H1 (cell line): ENCODE measurements at regions not wholly inside any gene's neighbourhood (a gene's known extent, or its start where the extent isn't known, plus 50 kb on each side); places are given as distances from the start of the nearest gene placed in this dataset.

Experiments used
- BRCA1 ChIP-seq: IDR thresholded peaks from 2 replicates; pipeline ENCODE4 v1.6.1; 2012; ENCODE audit warnings: low read depth, low read length, improper control_type of control experiment
- CREB1 ChIP-seq: IDR thresholded peaks from 2 replicates; pipeline ENCODE4 v1.6.1; 2012; ENCODE audit warnings: inconsistent platforms
- FOSL1 ChIP-seq: IDR thresholded peaks from 2 replicates; pipeline ENCODE4 v1.6.1; 2011; ENCODE audit warnings: mild to moderate bottlenecking, low read depth, low read length, moderate library complexity; ENCODE audit not compliant: insufficient read depth
- MAFK ChIP-seq: IDR thresholded peaks from 2 replicates; pipeline ENCODE4 v1.6.1; 2012; ENCODE audit warnings: low read depth, mild to moderate bottlenecking, improper control_type of control experiment, low read length
- PHF8 ChIP-seq: fragments of 200-600 bp; sonication (generic); conservative IDR thresholded peaks from 2 replicates; pipeline ENCODE4 v1.7.1; 2012; ENCODE audit warnings: low read depth, mild to moderate bottlenecking, inconsistent platforms, low read length, moderate library complexity
- POLR2AphosphoS5 ChIP-seq: IDR thresholded peaks from 2 replicates; pipeline ENCODE4 v1.6.1; 2011; ENCODE audit warnings: low read depth, low read length
- RBBP5 ChIP-seq: IDR thresholded peaks from 2 replicates; pipeline ENCODE4 v1.7.1; 2012; ENCODE audit warnings: low read depth, mild to moderate bottlenecking, inconsistent platforms, low read length, moderate library complexity, borderline replicate concordance
- SIN3A ChIP-seq, 2 experiments: IDR thresholded peaks in 1 of 2; conservative IDR thresholded peaks in 1 of 2; 2 replicates each; pipeline ENCODE4 v1.6.1; 2011 to 2012; ENCODE audit warnings: low read length in 2 of 2, improper control_type of control experiment in 1 of 2, low read depth in 1 of 2, mild to moderate bottlenecking in 1 of 2
- SP1 ChIP-seq: IDR thresholded peaks from 2 replicates; pipeline ENCODE4 v1.6.1; 2011; ENCODE audit warnings: low read depth, low read length
- TCF12 ChIP-seq: IDR thresholded peaks from 2 replicates; pipeline ENCODE4 v1.6.1; 2011; ENCODE audit warnings: low read depth, mild to moderate bottlenecking, low read length
- TF ChIP-seq, protein P1 (sequence below): fragments of 300-600 bp; sonication (generic); IDR thresholded peaks from 2 replicates; pipeline ENCODE4 v1.7.1; 2012; ENCODE audit warnings: low read length, moderate library complexity, mild to moderate bottlenecking, inconsistent platforms; ENCODE audit not compliant: insufficient replicate concordance
- TF ChIP-seq, protein P2 (sequence below): IDR thresholded peaks from 2 replicates; pipeline ENCODE4 v1.6.1; 2011; ENCODE audit warnings: low read length, improper control_type of control experiment

DNA sequence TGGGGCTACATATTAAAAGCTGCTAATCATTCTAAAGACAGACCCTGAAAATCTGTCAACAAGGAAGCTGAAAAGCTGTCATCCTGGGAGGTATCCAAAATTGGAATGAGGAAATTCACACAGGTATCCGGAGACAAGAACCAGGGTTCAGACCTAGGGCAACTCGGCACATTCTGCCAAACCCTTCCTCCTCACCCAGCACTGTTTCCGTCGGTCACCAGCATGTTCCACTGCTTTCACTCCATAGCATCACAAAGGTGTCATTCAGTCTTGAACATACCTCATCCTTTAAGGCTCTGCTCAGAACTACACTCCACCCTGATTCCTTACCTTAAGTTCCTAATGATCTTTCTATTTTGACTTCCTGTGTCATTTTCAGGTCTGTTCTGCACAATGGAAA, 153.1 kb upstream of the RASA1 start (continued):
- TF ChIP-seq, protein P1, sequence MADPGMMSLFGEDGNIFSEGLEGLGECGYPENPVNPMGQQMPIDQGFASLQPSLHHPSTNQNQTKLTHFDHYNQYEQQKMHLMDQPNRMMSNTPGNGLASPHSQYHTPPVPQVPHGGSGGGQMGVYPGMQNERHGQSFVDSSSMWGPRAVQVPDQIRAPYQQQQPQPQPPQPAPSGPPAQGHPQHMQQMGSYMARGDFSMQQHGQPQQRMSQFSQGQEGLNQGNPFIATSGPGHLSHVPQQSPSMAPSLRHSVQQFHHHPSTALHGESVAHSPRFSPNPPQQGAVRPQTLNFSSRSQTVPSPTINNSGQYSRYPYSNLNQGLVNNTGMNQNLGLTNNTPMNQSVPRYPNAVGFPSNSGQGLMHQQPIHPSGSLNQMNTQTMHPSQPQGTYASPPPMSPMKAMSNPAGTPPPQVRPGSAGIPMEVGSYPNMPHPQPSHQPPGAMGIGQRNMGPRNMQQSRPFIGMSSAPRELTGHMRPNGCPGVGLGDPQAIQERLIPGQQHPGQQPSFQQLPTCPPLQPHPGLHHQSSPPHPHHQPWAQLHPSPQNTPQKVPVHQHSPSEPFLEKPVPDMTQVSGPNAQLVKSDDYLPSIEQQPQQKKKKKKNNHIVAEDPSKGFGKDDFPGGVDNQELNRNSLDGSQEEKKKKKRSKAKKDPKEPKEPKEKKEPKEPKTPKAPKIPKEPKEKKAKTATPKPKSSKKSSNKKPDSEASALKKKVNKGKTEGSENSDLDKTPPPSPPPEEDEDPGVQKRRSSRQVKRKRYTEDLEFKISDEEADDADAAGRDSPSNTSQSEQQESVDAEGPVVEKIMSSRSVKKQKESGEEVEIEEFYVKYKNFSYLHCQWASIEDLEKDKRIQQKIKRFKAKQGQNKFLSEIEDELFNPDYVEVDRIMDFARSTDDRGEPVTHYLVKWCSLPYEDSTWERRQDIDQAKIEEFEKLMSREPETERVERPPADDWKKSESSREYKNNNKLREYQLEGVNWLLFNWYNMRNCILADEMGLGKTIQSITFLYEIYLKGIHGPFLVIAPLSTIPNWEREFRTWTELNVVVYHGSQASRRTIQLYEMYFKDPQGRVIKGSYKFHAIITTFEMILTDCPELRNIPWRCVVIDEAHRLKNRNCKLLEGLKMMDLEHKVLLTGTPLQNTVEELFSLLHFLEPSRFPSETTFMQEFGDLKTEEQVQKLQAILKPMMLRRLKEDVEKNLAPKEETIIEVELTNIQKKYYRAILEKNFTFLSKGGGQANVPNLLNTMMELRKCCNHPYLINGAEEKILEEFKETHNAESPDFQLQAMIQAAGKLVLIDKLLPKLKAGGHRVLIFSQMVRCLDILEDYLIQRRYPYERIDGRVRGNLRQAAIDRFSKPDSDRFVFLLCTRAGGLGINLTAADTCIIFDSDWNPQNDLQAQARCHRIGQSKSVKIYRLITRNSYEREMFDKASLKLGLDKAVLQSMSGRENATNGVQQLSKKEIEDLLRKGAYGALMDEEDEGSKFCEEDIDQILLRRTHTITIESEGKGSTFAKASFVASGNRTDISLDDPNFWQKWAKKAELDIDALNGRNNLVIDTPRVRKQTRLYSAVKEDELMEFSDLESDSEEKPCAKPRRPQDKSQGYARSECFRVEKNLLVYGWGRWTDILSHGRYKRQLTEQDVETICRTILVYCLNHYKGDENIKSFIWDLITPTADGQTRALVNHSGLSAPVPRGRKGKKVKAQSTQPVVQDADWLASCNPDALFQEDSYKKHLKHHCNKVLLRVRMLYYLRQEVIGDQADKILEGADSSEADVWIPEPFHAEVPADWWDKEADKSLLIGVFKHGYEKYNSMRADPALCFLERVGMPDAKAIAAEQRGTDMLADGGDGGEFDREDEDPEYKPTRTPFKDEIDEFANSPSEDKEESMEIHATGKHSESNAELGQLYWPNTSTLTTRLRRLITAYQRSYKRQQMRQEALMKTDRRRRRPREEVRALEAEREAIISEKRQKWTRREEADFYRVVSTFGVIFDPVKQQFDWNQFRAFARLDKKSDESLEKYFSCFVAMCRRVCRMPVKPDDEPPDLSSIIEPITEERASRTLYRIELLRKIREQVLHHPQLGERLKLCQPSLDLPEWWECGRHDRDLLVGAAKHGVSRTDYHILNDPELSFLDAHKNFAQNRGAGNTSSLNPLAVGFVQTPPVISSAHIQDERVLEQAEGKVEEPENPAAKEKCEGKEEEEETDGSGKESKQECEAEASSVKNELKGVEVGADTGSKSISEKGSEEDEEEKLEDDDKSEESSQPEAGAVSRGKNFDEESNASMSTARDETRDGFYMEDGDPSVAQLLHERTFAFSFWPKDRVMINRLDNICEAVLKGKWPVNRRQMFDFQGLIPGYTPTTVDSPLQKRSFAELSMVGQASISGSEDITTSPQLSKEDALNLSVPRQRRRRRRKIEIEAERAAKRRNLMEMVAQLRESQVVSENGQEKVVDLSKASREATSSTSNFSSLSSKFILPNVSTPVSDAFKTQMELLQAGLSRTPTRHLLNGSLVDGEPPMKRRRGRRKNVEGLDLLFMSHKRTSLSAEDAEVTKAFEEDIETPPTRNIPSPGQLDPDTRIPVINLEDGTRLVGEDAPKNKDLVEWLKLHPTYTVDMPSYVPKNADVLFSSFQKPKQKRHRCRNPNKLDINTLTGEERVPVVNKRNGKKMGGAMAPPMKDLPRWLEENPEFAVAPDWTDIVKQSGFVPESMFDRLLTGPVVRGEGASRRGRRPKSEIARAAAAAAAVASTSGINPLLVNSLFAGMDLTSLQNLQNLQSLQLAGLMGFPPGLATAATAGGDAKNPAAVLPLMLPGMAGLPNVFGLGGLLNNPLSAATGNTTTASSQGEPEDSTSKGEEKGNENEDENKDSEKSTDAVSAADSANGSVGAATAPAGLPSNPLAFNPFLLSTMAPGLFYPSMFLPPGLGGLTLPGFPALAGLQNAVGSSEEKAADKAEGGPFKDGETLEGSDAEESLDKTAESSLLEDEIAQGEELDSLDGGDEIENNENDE = no peak
- no peak for TF ChIP-seq RBBP5
- no peak for TF ChIP-seq PHF8
- TF ChIP-seq SP1 = no peak
- TF ChIP-seq FOSL1 = no peak
- TF ChIP-seq CREB1 = no peak
- TF ChIP-seq MAFK = no peak
- TF ChIP-seq POLR2AphosphoS5 = no peak
- TF ChIP-seq BRCA1 = no peak
- TF ChIP-seq, protein P2, sequence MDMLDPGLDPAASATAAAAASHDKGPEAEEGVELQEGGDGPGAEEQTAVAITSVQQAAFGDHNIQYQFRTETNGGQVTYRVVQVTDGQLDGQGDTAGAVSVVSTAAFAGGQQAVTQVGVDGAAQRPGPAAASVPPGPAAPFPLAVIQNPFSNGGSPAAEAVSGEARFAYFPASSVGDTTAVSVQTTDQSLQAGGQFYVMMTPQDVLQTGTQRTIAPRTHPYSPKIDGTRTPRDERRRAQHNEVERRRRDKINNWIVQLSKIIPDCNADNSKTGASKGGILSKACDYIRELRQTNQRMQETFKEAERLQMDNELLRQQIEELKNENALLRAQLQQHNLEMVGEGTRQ = no peak
- TF ChIP-seq SIN3A (conservative IDR thresholded peaks at IDR 0.05 in 1 of 2, IDR thresholded peaks at IDR 0.05 in 1 of 2; ENCODE audit: low read depth in 1 of 2, low read length in 2 of 2) = no peak
- no peak for TF ChIP-seq TCF12
